ENCODE measurements at regions not wholly inside any gene's neighbourhood (a gene's known extent, or its start where the extent isn't known, plus 50 kb on each side); places are given as distances from the start of the nearest gene placed in this dataset.

GRCh38 chr15:69591905-69592508 is 139.4 kb downstream of the RPLP1 start:
- H3K27ac ChIP-seq: no peak overlapping the region
- intact Hi-C loops (cut with DNase I): no loop called here
- no peaks in the 10 kb centered on the region for H3K36me3 ChIP-seq
- DNase-seq: no peak
- peaks cover 0 to 24% (median 22%) of the 10 kb centered on the region in 4 donors for H3K4me1 ChIP-seq
- no peak overlapping the region for H3K4me3 ChIP-seq
- no peak for TF ChIP-seq POLR2A (IDR thresholded peaks at IDR 0.05)
- TF ChIP-seq POLR2AphosphoS5 (IDR thresholded peaks at IDR 0.05): no peak
- TF ChIP-seq CTCF (IDR thresholded peaks at IDR 0.05): no peak
- TF ChIP-seq EP300 (IDR thresholded peaks at IDR 0.05): no peak
- 20 to 71% methylated on average over 4 of the region's 4 CpGs for WGBS, 2 donors
- H3K9me3 ChIP-seq: no peaks in the 10 kb centered on the region
- no peaks in the 10 kb centered on the region for H3K27me3 ChIP-seq

GRCh38 chr15:69592954-69593353 is 140.3 kb downstream of the RPLP1 start:
- intact Hi-C loops (cut with DNase I): no loop called here
- DNase-seq: no peak
- 61 to 79% methylated on average over 2 of the region's 2 CpGs for WGBS, 2 donors
- no peaks in the 10 kb centered on the region for H3K36me3 ChIP-seq
- H3K27me3 ChIP-seq: no peaks in the 10 kb centered on the region
- no peaks in the 10 kb centered on the region for H3K9me3 ChIP-seq
- TF ChIP-seq CTCF (IDR thresholded peaks at IDR 0.05): no peak
- no peak for TF ChIP-seq POLR2A (IDR thresholded peaks at IDR 0.05)
- TF ChIP-seq POLR2AphosphoS5 (IDR thresholded peaks at IDR 0.05): no peak
- no peak for TF ChIP-seq EP300 (IDR thresholded peaks at IDR 0.05)
- no peak overlapping the region for H3K27ac ChIP-seq
- no peak overlapping the region for H3K4me3 ChIP-seq
- H3K4me1 ChIP-seq: peaks cover 0 to 24% (median 22%) of the 10 kb centered on the region in 4 donors

- TF ChIP-seq POLR2AphosphoS5 (IDR thresholded peaks at IDR 0.05): no peak
- TF ChIP-seq EP300 (IDR thresholded peaks at IDR 0.05): no peak
- TF ChIP-seq POLR2A (IDR thresholded peaks at IDR 0.05): no peak
- no peak for TF ChIP-seq CTCF (IDR thresholded peaks at IDR 0.05)
- H3K36me3 ChIP-seq: no peaks in the 10 kb centered on the region
- no peak overlapping the region for H3K27ac ChIP-seq
- intact Hi-C loops (cut with DNase I): no loop called here
- no peak for DNase-seq
- 24 to 76% methylated on average over 7 of the region's 7 CpGs for WGBS, 2 donors
- no peaks in the 10 kb centered on the region for H3K27me3 ChIP-seq
- H3K4me3 ChIP-seq: no peak overlapping the region
- H3K4me1 ChIP-seq: peaks cover 0 to 24% (median 22%) of the 10 kb centered on the region in 4 donors
- H3K9me3 ChIP-seq: no peaks in the 10 kb centered on the region
Measured at GRCh38 chr15:69593488-69593887, 140.9 kb downstream of the RPLP1 start.

- H3K9me3 ChIP-seq: no peaks in the 10 kb centered on the region
- no peaks in the 10 kb centered on the region for H3K36me3 ChIP-seq
- no peaks in the 10 kb centered on the region for H3K27me3 ChIP-seq
- 11 to 28% methylated on average over 24 of the region's 24 CpGs for WGBS, 2 donors
- peaks cover 0 to 24% (median 22%) of the 10 kb centered on the region in 4 donors for H3K4me1 ChIP-seq
- peak; percentile 58 for DNase-seq
- peak overlapping the region; percentile 18 to 59 (median 34) for H3K27ac ChIP-seq
- no peak for TF ChIP-seq EP300 (IDR thresholded peaks at IDR 0.05)
- peak in 1 of 4 donors; percentile 17 for TF ChIP-seq POLR2AphosphoS5 (IDR thresholded peaks at IDR 0.05)
- intact Hi-C loops (cut with DNase I): no loop called here
- no peak overlapping the region for H3K4me3 ChIP-seq
Measured at GRCh38 chr15:69593981-69594966, 141.7 kb downstream of the RPLP1 start.

All from sigmoid colon (tissue), 6 donors.